HG03432 (cell line): ENCODE measurements at regions not wholly inside any gene's neighbourhood (a gene's known extent, or its start where the extent isn't known, plus 50 kb on each side); places are given as distances from the start of the nearest gene placed in this dataset.
"Not testable (repeated sequence)": the region's sequence is repeated elsewhere in the genome, so short reads cannot be mapped to it uniquely, and the experiment has no call there.

ENCODE experiments used
- ATAC-seq: cut with Tn5 transposase; IDR thresholded peaks from one replicate; pipeline ENCODE4 v1.9.1; 2021; ENCODE audit warnings: mild to moderate bottlenecking, moderate library complexity; ENCODE audit not compliant: unreplicated experiment

DNA sequence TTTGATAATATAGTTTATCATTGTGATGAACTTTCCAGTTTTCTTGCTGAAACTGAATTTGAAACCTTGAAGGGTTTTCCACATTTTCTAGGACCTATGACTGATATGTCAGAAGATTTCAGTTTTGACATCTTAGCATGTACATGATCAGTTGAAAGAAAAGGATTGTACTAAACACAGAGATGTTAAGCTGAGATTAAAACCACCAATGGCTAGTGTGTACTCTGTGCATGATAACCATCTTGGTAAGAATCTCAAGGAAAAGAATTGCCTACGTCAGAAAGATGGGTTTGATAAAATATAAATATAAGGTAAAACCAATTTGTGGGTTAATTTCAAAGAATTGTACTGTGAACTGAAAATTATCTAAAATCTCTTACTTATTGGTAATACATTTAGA, 776.4 kb downstream of the GATA3 start:
- no peak for ATAC-seq

DNA sequence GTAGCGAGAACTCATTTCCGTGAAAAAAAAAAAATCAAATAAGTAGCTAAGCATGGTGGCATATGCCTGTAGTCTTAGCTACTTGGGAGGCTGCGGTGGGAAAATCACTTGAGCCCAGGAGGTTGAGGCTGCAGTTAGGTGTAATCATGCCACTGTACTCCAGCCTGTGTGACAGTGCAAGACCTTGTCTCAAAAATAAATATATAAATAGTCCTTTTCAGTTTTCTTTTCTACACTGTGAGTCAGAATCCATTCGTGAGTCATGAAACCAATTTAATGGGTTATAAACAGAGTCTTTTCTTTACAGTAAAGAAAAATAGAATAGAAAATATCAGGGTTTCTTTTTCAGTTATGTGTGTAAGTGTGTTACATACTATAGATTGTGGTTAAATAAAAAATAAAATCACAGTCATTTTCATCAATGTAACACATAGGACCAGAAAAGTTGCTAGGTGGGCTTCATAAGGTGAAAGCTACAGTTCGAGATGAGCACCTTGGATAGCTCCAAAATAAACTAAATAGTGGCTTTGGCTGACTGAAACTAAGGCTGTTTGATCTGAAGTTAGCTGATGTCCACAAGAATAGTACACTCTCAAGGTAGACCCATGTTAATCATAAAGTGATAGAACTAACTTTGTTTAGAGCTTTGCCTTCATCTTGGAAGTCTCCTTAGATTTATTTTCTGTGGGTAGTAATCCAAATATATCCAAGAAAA, 781.1 kb downstream of the GATA3 start:
- ATAC-seq: no peak

DNA sequence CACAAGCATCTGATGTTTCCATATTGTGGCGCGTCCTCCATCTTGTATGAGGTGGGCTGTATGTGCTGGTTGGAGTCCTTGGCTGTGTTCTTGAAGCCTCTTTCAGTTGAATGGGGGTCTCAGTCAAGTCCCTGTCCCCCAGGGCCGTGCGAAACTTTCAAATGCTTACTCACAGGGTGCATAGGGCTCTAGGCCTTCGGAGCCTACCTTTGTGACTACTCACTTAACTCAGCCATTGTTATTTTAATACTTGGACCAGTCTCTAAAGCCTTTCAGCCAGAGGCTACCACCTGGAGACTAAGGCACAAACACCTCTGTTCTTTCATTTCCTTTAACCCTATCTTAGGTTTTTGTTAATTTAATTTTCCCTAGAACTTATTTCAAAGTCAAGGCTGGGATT, 785.9 kb downstream of the GATA3 start:
- no peak for ATAC-seq

DNA sequence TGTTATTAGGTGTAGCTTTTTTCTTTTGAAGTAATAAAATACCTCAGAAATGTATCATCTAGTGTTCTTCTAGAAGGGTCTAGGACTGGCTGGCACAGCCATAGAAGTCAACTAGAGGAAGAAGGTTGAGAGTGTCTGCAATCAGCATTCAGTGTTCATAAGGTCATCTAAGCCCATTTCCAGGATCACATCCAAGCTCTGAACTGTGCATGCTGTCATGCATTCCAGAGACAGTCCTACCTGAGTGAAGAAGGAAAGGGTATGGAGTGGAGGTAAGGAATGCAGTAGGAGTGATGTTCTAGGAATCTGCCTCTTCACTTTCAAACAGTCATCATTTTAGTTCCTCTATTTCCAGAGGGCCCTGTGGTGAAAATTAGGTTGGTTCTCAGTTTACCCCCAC, 789.7 kb downstream of the GATA3 start:
- no peak for ATAC-seq

DNA sequence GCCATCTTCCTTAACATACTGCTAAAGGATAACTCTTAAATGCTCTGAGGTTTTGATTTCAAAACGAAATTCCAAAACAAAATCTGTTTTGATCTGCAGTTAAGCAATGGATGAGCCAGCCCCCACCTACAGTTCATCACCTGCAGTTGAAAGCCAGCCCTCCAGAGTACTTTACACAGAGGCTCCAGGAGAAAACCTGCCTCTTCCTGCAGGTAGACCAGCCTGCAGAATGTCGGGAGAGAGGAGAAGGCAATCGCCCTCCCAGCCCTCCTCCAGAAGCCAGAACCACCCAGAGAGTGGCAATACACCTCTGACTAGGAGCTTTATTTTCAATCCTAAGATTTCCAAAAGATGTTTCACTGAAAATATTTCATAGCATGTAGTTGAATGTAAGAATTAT, 798.1 kb downstream of the GATA3 start:
- ATAC-seq: no peak

DNA sequence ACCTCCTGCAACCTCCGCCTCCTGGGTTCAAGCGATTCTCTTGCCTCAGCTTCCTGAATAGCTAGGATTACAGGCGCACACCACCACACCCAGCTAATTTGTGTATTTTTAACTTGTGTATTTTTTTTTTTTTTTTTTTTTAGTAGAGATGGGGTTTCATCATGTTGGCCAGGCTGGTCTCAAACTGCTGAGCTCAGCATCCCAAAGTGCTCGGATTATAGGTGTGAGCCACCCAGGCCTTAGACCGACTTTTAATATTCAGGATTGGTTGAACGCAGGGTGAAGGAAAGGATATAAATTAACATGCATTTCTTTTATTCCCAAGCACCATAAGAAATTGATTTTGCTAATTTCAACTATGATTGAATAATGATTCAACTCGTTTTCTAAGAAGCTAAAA, 798.6 kb downstream of the GATA3 start:
- no peak for ATAC-seq

DNA sequence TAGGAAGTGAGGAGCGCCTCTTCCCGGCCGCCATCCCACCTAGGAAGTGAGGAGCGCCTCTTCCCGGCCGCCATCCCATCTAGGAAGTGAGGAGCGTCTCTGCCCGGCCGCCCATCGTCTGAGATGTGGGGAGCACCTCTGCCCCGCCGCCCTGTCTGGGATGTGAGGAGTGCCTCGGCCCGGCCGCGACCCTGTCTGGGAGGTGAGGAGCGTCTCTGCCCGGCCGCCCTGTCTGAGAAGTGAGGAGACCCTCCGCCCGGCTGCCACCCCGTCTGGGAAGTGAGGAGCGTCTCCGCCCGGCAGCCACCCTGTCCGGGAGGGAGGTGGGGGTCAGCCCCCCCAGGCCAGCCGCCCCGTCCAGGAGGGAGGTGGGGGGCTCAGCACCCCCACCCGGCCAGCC, 814.4 kb downstream of the GATA3 start:
- ATAC-seq: not testable (repeated sequence)

DNA sequence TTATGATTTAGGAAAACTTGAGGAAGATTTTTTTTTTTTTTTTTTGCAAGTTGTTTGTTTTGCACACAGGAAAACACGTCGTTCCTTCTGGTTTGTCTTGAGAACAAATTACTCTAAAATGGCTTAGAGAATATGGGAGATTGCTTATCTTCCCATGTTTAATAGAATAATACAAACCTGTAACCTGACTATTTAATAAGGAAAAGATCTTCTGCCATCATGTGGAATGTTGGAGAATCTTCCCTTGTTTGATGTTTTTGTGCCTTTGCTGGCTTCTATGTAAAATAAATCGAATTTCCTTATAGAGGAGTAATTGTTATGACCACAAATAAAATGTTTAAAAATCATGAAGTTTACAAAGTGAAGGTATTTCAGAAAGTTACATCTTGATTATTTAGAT, 818.8 kb downstream of the GATA3 start:
- no peak for ATAC-seq

DNA sequence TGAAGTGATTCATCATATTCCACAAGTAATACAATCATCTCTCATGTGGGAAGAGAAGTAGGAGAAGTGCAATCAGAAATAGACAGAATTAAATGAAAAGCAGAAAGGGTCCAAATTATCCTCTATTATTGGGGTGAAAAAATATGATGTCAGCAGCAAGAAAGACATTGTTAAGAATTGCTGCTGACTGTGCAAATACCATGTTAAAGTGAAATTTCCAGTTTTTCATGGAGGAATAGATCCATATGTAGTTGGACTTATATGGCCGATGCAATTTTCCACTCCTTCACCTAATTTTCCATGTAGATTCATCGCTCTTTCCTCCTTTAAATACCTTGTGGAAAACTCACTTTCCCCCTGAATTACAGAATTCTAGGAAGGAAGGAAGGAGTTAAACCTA, 819.8 kb downstream of the GATA3 start:
- ATAC-seq: no peak

DNA sequence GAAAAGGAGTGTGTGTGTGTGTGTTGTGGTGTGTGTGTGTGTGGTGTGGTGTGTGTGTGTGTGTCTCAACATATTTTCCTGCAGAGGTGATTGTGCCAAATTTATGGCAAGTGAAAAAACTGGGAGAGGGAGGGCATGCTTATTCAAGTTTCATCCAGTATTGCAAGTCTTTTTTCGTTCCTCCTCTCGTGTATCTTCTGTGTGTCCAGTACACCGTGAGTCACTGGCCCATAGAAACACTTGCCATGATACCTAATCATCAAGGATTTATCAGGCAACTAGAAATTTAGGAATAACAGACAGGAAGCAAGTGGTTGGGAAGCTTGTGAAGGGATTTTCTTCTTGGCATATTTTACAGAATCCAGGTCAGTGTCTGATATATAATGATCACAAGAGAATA, 820.5 kb downstream of the GATA3 start:
- ATAC-seq: no peak

DNA sequence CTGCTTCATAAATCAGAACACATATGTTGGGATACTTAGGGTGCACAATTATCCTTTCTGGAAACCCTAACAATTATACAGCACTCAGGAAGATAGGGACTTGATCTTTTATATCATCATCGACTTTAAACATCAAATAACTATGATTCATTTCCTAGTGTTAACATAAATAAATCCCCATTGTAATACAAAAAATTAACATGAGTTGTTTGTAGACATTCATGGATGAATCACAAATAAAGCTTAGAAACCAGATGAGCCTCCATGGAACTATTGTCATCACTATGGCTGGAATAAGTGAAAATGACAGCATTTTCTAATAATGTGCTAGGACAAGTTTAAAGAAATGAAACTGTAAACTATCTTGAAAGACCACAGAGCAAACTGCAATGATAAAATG, 821.7 kb downstream of the GATA3 start:
- no peak for ATAC-seq

DNA sequence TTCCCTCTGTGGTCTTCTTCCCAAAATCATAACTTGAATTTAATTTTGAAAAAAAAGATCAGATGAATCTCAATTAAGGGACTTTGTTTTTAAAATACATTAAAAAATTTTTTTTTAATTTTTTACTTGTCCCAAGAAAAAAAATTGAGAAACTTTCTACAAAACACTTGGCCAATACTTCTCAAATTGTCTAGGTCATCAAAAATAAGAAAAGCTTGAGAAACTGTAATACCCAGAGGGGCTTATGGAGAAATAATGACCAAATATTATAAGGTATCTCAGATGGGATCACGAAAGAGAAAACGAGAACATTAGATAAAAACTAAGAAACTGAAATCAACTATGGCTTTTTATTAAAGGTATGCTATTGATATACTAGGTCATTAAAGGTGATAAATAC, 835.0 kb downstream of the GATA3 start:
- ATAC-seq: no peak

DNA sequence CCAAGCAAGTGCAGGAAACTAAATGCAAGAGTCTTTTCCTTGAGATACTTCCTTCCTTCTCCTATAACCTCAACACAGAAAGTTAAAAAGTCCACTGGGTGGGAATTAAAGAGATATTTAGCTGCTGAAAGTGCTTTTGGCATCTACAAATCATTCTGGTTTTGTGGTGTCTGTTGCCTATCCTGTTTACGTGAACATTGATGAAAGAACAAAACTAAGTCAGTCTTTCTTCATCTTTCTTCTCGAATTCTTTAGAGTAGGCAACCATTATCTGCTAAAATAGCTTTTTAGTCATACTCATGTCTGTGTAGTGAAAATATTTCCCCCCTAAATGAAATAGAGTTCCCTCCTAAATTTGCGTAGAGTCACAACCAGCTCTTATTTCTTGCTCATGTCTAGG, 838.6 kb downstream of the GATA3 start:
- ATAC-seq: no peak

DNA sequence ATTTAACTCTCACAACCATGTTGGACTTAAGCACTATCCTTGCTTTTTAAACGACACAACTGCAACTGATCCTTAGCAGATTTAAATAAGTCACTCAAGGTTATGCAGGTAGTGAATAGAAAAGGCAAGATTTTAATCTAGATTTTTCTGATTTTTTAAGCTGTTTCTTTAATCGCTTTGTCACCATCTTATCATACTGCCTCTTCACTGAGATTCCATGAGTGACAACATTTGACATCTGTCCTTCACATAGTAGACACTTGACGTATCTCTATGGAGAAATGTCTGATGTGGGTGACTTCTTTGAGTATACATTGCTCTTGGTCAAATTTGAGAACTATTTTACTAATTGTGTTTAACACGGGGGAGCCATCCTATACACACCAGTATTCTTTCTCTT, 839.7 kb downstream of the GATA3 start:
- ATAC-seq: no peak

DNA sequence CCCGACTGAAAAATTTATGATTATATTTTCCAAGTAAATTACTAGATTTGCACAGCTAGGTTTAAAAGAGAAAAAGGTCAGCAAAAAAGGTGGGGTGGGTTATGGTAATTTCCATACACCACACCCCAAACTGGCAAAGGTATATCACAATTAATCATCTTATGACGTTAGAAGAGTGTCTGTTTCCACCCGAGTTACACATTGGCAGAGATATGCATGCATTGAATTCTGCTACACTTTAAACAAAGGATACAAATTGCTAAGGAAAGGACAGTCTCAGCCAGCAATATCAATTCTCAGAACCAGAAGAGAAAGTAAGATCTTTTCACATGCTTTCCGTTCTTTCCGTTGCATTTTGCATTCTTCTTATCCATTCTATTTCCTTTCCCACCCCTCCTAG, 843.3 kb downstream of the GATA3 start:
- no peak for ATAC-seq

DNA sequence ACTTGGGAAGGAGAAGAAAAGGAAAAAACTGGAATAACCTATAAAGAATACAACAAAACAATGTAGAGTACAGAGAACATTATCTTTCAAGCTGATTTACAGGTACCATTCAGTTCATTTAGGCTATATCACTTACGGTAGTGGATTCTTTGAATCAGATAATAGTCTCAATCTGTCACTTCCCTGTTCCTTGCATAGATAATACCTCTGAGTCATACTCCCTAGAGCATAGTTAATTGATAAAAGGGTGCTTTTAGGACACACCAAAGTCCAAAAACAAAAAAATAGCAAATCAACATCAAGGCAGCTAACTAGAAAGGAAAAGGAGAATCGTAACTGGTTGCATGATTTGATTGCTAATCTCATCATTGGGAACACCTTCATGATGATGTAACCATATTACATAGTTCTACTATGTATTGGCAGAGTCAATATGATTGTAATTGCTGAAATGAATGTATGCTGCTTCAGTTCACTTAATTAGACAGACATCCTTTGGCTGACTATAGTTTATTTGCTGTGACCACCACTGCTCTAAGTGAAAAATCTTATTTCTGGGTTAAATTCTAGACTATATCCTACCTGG, 844.4 kb downstream of the GATA3 start:
- ATAC-seq: no peak

DNA sequence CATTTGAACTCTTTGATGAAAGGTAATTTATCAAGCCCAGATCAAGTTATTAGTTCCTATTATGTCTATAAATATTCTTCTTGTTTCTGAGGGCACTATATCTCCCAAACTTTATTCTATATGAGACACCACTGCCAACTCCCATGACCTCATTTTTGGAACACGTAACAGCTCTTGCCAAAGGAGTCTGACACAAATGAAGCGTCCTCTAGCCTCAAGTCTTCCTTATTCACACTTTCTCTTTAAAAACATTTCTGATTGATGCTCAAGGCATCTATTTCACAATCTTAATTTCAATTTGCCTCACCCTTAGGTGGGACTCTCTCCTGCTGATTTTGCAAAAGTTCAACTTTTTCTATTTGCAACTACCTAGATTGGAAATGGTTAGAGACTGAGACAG, 848.4 kb downstream of the GATA3 start:
- ATAC-seq: no peak

DNA sequence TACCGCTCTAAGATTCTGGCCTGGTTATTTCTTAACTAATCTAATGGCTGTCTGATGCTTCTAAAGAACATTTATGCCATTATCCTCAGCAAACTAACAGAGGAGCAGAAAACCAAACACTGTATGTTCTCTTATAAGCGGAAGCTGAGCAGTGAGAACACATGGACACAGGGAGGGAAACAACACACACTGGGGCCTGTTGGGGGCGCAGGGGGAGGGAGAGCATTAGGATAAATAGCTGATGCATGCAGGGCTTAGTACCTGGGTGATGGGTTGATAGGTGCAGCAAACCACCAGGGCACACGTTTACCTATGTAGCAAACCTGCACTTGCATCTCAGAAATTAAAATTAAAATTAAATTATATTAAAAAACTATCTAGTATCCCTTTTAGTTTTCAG, 853.5 kb downstream of the GATA3 start:
- ATAC-seq: no peak

DNA sequence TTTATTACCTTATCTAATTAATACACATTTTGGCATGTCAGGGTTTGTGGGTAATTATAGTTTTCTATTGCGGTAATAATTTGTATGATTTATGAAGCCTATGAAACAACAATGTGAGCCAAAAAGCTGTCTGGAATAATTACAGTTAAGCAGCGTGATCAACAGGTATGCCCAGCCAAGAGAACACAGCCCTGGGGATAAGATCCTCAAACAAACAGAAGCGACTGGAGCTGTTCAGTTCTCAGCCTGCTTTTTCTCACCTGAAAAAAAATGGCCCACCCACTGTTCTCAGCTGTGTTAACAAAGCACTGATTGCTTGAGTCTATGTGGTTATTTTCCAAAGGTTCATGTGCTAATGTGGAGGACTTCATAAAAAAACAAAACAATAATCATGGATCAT, 855.8 kb downstream of the GATA3 start:
- no peak for ATAC-seq

DNA sequence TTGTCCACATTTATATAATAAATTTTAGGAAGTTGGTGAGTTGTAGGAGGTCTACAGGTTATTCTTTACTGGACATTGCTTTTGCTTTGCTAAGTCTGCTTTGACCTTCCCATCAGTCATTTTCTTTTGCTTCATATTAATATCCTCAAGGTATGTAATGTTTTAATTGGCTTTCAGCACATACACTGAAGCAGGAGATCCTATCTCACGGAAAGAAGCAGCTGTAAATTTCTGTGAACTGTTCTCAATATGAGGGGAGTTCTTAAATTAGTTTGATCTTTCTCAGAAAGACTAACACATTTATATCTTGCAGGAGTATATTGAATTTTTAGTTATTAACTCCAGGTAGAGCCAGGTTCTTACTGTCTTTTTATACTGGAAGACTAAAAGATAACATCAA, 856.5 kb downstream of the GATA3 start:
- no peak for ATAC-seq

DNA sequence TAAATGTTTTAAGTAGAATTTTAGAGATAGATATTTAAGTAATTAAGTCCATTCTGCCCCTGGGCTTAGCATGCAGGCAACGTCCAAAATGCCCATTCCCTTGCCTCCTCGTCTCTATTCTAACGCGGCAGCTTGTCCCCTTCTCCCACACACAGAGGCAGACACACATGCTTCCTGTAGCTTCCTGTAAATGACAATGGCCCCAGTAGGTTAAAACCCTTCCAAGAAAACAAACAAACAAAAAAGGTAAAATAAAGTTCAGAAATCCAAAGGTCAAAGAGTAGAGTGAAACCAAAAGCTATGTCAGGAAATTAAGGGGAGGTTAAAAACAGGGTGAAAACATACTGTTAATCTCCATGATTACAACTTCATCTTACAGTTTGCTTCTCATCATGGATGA, 857.6 kb downstream of the GATA3 start:
- no peak for ATAC-seq

DNA sequence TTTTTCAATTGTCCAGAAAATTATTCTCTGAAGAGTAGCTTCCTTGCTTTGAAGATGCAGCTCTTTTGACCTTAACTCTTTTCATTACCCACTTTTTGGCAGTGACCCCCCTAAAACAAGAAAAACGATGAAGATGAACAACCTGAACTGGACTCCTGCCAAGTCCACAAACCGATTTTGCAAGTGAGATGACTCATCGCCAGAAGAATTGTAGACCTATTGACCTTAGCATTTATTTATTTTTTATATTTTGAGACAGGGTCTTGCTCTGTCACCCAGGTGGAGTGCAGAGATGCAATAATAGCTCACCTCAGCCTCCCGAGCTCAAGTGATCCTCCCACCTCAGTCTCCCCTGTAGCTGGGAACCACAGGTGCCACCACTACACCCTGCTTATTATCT, 859.2 kb downstream of the GATA3 start:
- ATAC-seq: no peak

DNA sequence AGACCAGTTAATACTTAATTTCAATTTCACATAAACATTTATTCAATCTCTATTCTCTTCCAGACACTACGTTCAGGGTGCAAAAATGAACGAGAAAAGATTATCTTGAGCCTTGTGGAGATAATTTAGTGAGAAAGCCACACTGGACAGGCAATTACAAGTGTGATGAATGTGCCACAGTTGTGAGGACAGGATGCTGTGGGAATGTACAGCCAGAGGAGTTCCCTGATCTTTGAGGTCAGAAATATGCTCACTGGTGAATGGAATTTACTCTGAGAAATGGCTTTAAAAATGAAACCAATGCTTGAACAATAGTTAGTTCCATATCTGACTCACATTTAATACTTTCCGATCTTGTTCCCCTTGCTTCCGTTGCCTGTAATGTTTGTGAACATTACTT, 864.8 kb downstream of the GATA3 start:
- ATAC-seq: no peak
